WTC11 (cell line): ENCODE measurements at regions not wholly inside any gene's neighbourhood (a gene's known extent, or its start where the extent isn't known, plus 50 kb on each side); places are given as distances from the start of the nearest gene placed in this dataset.
A peak's percentile ranks its signal among the peaks of the same experiment; 100 is the strongest.
"Not testable (repeated sequence)": the region's sequence is repeated elsewhere in the genome, so short reads cannot be mapped to it uniquely, and the experiment has no call there.

Source experiments
- ATAC-seq: fragments of 200-7000 bp; cut with Tn5 transposase; 2 replicates; pipeline ENCODE4 v1.10.0; 2021; ENCODE audit warnings: mild to moderate bottlenecking, moderate library complexity
- CTCF ChIA-PET: fragments of 300-600 bp; sonication (Branson Sonifier 250); formaldehyde crosslinking; loops from one replicate; lab custom pipeline; 2021; ENCODE audit warnings: antibody characterized with exemption; lab: Charles Lee
- POLR2A ChIA-PET: fragments of 350-600 bp; sonication (Branson Sonifier 250); formaldehyde crosslinking; loops from one replicate; lab custom pipeline; 2021; ENCODE audit warnings: antibody characterized with exemption; lab: Charles Lee
- DNase-seq: peaks from one replicate; pipeline ENCODE4 v3.0.0; 2021; ENCODE audit warnings: low spot score
- H3K27ac Mint-ChIP-seq: 2 replicates; pipeline ENCODE4 v1.8.0; 2021; ENCODE audit warnings: mixed read lengths
- H3K27me3 Mint-ChIP-seq: 2 replicates; pipeline ENCODE4 v1.8.0; 2021; ENCODE audit warnings: low read depth, mild to moderate bottlenecking, moderate library complexity, mixed read lengths
- H3K36me3 Mint-ChIP-seq: 2 replicates; pipeline ENCODE4 v1.8.0; 2021; ENCODE audit warnings: mixed read lengths
- H3K4me1 Mint-ChIP-seq: 2 replicates; pipeline ENCODE4 v1.8.0; 2022; ENCODE audit warnings: mixed read lengths
- H3K4me3 Mint-ChIP-seq: 2 replicates; pipeline ENCODE4 v1.8.0; 2021; ENCODE audit warnings: mild to moderate bottlenecking, moderate library complexity, mixed read lengths
- H3K9me3 Mint-ChIP-seq: 2 replicates; pipeline ENCODE4 v1.8.0; 2021; ENCODE audit warnings: mixed read lengths
- CTCF ChIP-seq: fragments of 200-600 bp; IDR thresholded peaks from 2 replicates; pipeline ENCODE4 v1.8.0; 2022; ENCODE audit warnings: antibody characterized with exemption
- E2F1 ChIP-seq: sonication (generic); formaldehyde crosslinking; IDR thresholded peaks from 2 replicates; pipeline ENCODE4 v1.8.0; 2022; ENCODE audit warnings: mild to moderate bottlenecking, missing genetic modification reagents
- FOXK1 ChIP-seq: sonication (generic); formaldehyde crosslinking; IDR thresholded peaks from 2 replicates; pipeline ENCODE4 v1.8.0; 2022; ENCODE audit warnings: mild to moderate bottlenecking, moderate library complexity, missing genetic modification reagents
- FOXP1 ChIP-seq: sonication (generic); formaldehyde crosslinking; IDR thresholded peaks from 2 replicates; pipeline ENCODE4 v1.8.0; 2022; ENCODE audit warnings: missing genetic modification reagents, mild to moderate bottlenecking, moderate library complexity, borderline replicate concordance
- MAX ChIP-seq: sonication (generic); formaldehyde crosslinking; IDR thresholded peaks from 2 replicates; pipeline ENCODE4 v1.8.0; 2022; ENCODE audit warnings: mild to moderate bottlenecking, missing genetic modification reagents
- MYBL2 ChIP-seq: sonication (generic); formaldehyde crosslinking; IDR thresholded peaks from 2 replicates; pipeline ENCODE4 v1.8.1; 2023; ENCODE audit warnings: mild to moderate bottlenecking, moderate library complexity, missing genetic modification reagents
- TEAD1 ChIP-seq: sonication (generic); formaldehyde crosslinking; IDR thresholded peaks from 2 replicates; pipeline ENCODE4 v1.8.0; 2022; ENCODE audit warnings: mild to moderate bottlenecking, missing genetic modification reagents
- USF2 ChIP-seq: sonication (generic); formaldehyde crosslinking; IDR thresholded peaks from 2 replicates; pipeline ENCODE4 v1.8.1; 2023; ENCODE audit warnings: mild to moderate bottlenecking, missing genetic modification reagents, moderate library complexity
- ZNF263 ChIP-seq: sonication (generic); formaldehyde crosslinking; IDR thresholded peaks from 2 replicates; pipeline ENCODE4 v1.8.1; 2022; ENCODE audit warnings: low read depth, mild to moderate bottlenecking, moderate library complexity, missing genetic modification reagents
- ZNF396 ChIP-seq: fragments of 250-450 bp; sonication (Bioruptor Pico); IDR thresholded peaks from 2 replicates; pipeline ENCODE4 v1.8.0; 2021; ENCODE audit warnings: mild to moderate bottlenecking, moderate library complexity, borderline replicate concordance
- ZNF671 ChIP-seq: fragments of 250-450 bp; sonication (Bioruptor Pico); IDR thresholded peaks from 2 replicates; pipeline ENCODE4 v1.8.0; 2021; ENCODE audit warnings: mild to moderate bottlenecking
- TF ChIP-seq, protein P1 (sequence below): sonication (generic); formaldehyde crosslinking; conservative IDR thresholded peaks from 2 replicates; pipeline ENCODE4 v1.8.1; 2023; ENCODE audit warnings: mild to moderate bottlenecking, low read depth, missing genetic modification reagents, moderate library complexity
- TF ChIP-seq, protein P2 (sequence below): sonication (generic); formaldehyde crosslinking; IDR thresholded peaks from 2 replicates; pipeline ENCODE4 v1.8.1; 2023; ENCODE audit warnings: mild to moderate bottlenecking, missing genetic modification reagents, borderline replicate concordance
- TF ChIP-seq, protein P3 (sequence below): sonication (generic); formaldehyde crosslinking; IDR thresholded peaks from 2 replicates; pipeline ENCODE4 v1.8.1; 2023; ENCODE audit warnings: mild to moderate bottlenecking, missing genetic modification reagents, moderate library complexity

- TF ChIP-seq, protein P1, sequence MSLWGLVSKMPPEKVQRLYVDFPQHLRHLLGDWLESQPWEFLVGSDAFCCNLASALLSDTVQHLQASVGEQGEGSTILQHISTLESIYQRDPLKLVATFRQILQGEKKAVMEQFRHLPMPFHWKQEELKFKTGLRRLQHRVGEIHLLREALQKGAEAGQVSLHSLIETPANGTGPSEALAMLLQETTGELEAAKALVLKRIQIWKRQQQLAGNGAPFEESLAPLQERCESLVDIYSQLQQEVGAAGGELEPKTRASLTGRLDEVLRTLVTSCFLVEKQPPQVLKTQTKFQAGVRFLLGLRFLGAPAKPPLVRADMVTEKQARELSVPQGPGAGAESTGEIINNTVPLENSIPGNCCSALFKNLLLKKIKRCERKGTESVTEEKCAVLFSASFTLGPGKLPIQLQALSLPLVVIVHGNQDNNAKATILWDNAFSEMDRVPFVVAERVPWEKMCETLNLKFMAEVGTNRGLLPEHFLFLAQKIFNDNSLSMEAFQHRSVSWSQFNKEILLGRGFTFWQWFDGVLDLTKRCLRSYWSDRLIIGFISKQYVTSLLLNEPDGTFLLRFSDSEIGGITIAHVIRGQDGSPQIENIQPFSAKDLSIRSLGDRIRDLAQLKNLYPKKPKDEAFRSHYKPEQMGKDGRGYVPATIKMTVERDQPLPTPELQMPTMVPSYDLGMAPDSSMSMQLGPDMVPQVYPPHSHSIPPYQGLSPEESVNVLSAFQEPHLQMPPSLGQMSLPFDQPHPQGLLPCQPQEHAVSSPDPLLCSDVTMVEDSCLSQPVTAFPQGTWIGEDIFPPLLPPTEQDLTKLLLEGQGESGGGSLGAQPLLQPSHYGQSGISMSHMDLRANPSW (CRISPR knock-in tag) = no peak
- TF ChIP-seq, all 79 proteins: peak for 0
Measured at GRCh38 chr14:27672047-27672446, 1074.2 kb upstream of the NOVA1 start (continued).

- H3K9me3 Mint-ChIP-seq, POLR2A ChIA-PET: not testable (repeated sequence)
- peak; percentile 80 for ATAC-seq
- peak; percentile 48 for DNase-seq
- peak overlapping the region; percentile 97 for H3K27ac Mint-ChIP-seq
- CTCF ChIA-PET = interaction anchor here (0.9 kb wide), 1 partner anchor 17 kb away, joined by 3 read pairs; no protein-coding TSS in a partner anchor
- H3K4me3 Mint-ChIP-seq = peak overlapping the region; percentile 87
- TF ChIP-seq MAX (peak; percentile 61; the same call in 1 of the 2 replicates), FOXK1 (peak; percentile 53; the same call in 1 of the 2 replicates), FOXP1 (CRISPR knock-in tag) (peak; percentile 24; the same call in 1 of the 2 replicates)
- TF ChIP-seq, all 79 proteins: peak for 3; not testable (repeated sequence) for 76
- not testable (repeated sequence) for H3K27me3 Mint-ChIP-seq
- Mint-ChIP-seq H3K4me1 (peaks cover 31% of the 10 kb centered on the region), H3K36me3 (peaks cover 14% of the 10 kb centered on the region)
Measured at GRCh38 chr14:27672811-27673737, 1075.2 kb upstream of the NOVA1 start.

DNA sequence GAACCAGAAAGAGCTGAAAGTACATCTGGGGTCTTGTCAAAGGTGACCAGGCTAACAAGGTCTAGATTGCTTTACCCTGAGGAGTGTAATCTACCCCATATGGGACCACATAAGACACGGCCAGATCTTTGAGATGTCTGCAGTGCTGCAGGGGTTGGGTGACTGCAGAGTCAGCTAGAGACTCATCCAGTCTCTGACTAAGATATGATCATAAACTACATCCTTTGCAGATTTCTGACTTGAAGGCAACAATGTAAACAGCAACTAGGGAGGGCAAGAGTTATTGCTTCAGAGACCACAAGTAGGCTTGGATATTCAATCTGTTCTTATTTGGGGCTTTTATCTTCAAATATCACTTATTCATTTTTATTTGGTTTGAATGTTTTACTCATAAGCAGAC lies 1080.5 kb upstream of the FOXG1 start:
- TF ChIP-seq ZNF671 (CRISPR knock-in tag) (no peak), E2F1 (no peak), FOXK1 (no peak), USF2 (no peak), TEAD1 (CRISPR knock-in tag) (no peak), ZNF263 (CRISPR knock-in tag) (no peak), ZNF396 (CRISPR knock-in tag) (no peak), MYBL2 (CRISPR knock-in tag) (no peak), CTCF (no peak)
- TF ChIP-seq, protein P2, sequence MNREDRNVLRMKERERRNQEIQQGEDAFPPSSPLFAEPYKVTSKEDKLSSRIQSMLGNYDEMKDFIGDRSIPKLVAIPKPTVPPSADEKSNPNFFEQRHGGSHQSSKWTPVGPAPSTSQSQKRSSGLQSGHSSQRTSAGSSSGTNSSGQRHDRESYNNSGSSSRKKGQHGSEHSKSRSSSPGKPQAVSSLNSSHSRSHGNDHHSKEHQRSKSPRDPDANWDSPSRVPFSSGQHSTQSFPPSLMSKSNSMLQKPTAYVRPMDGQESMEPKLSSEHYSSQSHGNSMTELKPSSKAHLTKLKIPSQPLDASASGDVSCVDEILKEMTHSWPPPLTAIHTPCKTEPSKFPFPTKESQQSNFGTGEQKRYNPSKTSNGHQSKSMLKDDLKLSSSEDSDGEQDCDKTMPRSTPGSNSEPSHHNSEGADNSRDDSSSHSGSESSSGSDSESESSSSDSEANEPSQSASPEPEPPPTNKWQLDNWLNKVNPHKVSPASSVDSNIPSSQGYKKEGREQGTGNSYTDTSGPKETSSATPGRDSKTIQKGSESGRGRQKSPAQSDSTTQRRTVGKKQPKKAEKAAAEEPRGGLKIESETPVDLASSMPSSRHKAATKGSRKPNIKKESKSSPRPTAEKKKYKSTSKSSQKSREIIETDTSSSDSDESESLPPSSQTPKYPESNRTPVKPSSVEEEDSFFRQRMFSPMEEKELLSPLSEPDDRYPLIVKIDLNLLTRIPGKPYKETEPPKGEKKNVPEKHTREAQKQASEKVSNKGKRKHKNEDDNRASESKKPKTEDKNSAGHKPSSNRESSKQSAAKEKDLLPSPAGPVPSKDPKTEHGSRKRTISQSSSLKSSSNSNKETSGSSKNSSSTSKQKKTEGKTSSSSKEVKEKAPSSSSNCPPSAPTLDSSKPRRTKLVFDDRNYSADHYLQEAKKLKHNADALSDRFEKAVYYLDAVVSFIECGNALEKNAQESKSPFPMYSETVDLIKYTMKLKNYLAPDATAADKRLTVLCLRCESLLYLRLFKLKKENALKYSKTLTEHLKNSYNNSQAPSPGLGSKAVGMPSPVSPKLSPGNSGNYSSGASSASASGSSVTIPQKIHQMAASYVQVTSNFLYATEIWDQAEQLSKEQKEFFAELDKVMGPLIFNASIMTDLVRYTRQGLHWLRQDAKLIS = no peak
- TF ChIP-seq, protein P3, sequence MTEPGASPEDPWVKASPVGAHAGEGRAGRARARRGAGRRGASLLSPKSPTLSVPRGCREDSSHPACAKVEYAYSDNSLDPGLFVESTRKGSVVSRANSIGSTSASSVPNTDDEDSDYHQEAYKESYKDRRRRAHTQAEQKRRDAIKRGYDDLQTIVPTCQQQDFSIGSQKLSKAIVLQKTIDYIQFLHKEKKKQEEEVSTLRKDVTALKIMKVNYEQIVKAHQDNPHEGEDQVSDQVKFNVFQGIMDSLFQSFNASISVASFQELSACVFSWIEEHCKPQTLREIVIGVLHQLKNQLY (CRISPR knock-in tag) = no peak

More for the DNA sequence above, 1080.5 kb upstream of the FOXG1 start:
- POLR2A ChIA-PET = no interaction called here
- Mint-ChIP-seq H3K4me1 (peaks cover 44% of the 10 kb centered on the region), H3K27me3 (no peaks in the 10 kb centered on the region), H3K27ac (no peak overlapping the region), H3K9me3 (no peaks in the 10 kb centered on the region), H3K36me3 (no peaks in the 10 kb centered on the region), H3K4me3 (no peak overlapping the region)
- CTCF ChIA-PET = no interaction called here
- ATAC-seq (no peak), DNase-seq (no peak)
